ENCODE measurements at regions not wholly inside any gene's neighbourhood (a gene's known extent, or its start where the extent isn't known, plus 50 kb on each side); places are given as distances from the start of the nearest gene placed in this dataset.

GRCh38 chr4:74878323-74878722 is 54.6 kb upstream of the PARM1 start:
- DNase-seq, result no peak

DNA sequence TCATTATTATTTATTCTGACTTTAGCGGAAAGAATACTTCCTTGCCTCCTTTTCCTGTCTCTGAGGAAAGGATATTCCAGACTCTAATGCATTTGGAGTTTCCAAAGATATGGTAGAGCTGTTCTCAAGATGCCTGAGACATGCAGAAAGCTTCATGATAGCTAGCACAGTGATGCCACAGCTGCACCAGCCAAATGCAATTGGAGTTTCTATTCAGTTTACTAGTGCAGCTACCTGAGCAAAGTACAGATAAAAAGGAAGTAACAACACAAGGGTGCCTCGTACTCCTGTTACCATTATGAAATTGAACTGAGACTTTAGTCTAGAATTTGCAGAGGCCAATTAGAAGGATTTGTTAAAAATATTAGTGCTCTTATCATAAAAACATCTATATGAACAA is 57.5 kb upstream of the PARM1 start:
- DNase-seq, result no peak

- peak; percentile 77 for DNase-seq
These were observed 58.1 kb upstream of the PARM1 start for GRCh38 chr4:74874753-74875367.

DNA sequence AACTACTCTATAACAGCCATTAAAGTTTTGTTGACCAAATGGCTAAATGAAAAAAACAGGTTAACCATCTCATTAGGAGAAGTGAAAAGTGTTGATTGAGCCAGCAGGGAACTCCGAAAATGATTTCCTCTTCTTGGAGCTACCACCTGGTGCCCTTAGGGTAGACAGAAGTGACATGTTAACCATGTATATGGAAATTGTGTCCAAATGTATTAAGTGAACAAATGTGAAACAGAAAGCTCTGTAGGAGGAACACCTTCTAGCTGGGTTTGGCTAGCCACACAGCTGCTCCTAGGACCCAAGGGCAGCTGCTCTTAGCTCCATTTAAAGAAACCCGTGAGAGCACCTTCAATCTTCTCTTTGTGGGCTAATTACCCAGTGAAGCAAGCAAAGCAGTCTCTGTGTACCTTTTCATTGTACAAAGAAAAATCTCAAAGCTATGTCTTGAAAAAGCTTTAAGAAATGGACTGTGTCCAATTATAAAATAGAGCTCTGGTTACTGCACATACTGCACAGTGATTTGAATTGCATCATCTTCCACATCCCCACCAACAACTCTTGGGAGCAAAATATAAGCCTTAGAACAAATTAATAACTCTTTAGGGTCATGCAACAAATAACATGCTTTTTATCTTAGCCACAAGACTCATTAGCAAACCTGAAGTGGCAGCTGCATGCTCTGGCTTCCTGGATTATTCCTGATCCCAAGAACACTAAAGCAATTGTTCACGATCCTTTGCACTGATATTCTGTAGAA is 59.2 kb upstream of the PARM1 start:
- DNase-seq, result peak; percentile 82

DNA sequence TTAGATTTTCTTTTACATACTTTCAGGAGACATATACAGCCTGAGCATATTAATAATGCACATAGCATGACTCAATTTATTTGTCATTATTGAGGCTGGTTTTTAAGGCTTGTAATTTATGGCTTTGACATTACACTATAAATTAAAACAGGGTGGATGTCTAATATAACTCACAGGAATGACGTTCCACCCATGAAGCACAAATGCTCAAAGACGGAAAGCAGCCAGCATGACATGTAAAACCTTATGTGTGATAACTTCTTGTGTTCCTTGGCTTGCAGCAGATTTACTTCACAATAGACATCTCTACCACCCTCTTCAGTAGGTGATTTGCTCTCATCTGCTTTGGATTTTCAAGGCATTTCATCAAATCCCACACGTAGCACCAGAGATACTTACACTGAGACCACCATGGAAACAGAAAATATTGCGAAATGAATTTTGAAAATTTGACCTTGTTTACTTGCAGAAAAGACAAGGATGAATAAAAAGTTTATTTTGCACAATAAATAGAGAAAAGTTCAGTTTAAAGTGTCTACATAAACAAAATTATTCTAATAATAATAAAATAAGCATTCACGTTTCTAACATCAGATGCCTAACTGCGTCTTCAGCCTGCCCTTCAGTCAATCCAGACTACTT is 64.7 kb upstream of the BTC start:
- no peak for DNase-seq

DNA sequence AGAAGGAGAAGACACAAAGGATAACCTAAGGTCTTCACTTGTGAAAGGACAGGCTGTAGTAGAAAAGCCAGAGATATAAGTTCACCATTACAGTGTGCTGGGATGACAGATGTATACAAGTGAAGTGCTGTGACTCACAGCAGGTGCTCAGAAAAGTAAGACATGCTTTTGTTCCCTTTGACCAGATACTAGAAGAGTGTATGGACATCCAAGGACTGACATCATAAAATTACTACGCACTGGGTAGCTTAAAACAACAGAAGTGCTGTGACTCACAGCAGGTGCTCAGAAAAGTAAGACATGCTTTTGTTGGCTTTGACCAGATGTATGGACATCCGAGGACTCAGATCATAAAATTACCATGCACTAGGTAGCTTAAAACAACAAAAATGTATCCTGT is 61.6 kb upstream of the BTC start:
- DNase-seq, result no peak

DNA sequence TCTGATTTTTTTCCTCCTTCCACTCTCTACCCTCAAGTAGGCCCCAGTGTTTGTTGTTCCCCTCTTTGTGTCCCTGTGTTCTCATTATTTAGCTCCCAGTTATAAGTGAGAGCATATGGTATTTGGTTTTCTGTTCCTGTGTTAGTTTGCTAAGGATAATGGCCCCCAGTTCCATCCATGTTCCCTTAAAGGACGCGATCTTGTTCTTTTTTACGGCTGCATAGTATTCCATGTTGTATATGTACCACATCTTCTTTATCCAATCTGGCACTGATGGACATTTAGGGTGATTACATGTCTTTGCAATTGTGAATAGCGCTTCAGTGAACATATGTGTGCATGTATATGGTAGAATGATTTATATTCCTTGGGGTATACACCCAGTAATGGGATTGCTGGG is 54.5 kb upstream of the BTC start:
- DNase-seq, result no peak

- no peak for DNase-seq
These were observed 51.5 kb upstream of the BTC start for GRCh38 chr4:74845834-74846233.

Measured in RPMI8226 (cell line).